Astrocyte (in vitro differentiated cells and primary cell): ENCODE measurements at regions not wholly inside any gene's neighbourhood (a gene's known extent, or its start where the extent isn't known, plus 50 kb on each side); places are given as distances from the start of the nearest gene placed in this dataset.

ENCODE experiments used
- EZH2 ChIP-seq: IDR thresholded peaks from 2 replicates; pipeline ENCODE4 v1.6.1; 2012; ENCODE audit warnings: mild to moderate bottlenecking, low read length, inconsistent platforms; ENCODE audit not compliant: insufficient read depth
- TF ChIP-seq, protein P1 (sequence below): IDR thresholded peaks from 2 replicates; pipeline ENCODE4 v1.5.1; 2011; ENCODE audit warnings: low read depth, mild to moderate bottlenecking, inconsistent platforms, low read length, moderate library complexity; ENCODE audit not compliant: insufficient read depth

GRCh38 chr15:85326291-85326690, 54.1 kb upstream of the AKAP13 start:
- TF ChIP-seq, protein P1, sequence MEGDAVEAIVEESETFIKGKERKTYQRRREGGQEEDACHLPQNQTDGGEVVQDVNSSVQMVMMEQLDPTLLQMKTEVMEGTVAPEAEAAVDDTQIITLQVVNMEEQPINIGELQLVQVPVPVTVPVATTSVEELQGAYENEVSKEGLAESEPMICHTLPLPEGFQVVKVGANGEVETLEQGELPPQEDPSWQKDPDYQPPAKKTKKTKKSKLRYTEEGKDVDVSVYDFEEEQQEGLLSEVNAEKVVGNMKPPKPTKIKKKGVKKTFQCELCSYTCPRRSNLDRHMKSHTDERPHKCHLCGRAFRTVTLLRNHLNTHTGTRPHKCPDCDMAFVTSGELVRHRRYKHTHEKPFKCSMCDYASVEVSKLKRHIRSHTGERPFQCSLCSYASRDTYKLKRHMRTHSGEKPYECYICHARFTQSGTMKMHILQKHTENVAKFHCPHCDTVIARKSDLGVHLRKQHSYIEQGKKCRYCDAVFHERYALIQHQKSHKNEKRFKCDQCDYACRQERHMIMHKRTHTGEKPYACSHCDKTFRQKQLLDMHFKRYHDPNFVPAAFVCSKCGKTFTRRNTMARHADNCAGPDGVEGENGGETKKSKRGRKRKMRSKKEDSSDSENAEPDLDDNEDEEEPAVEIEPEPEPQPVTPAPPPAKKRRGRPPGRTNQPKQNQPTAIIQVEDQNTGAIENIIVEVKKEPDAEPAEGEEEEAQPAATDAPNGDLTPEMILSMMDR = no peak
- TF ChIP-seq EZH2 = no peak
